T-cell (primary cell): ENCODE measurements at regions not wholly inside any gene's neighbourhood (a gene's known extent, or its start where the extent isn't known, plus 50 kb on each side); places are given as distances from the start of the nearest gene placed in this dataset.
"Not testable (repeated sequence)": the region's sequence is repeated elsewhere in the genome, so short reads cannot be mapped to it uniquely, and the experiment has no call there.

Experiments used
- ATAC-seq, 4 experiments: fragments of 200-7000 bp in 3 of 4; fragments of 150-1000 bp in 1 of 4; cut with Tn5 transposase; replicated peaks in 1 of 4; 1 replicate in 3 of 4; 2 replicates in 1 of 4; pipeline ENCODE4 v1.10.0; 2021; ENCODE audit warnings: moderate library complexity in 3 of 4, mild to moderate bottlenecking in 2 of 4, moderate number of reproducible peaks in 1 of 4
- CTCF ChIA-PET, 2 donors: fragments of 300-600 bp; sonication (Branson Sonifier 250); formaldehyde crosslinking; loops; one replicate each; lab custom pipeline; 2022; ENCODE audit warnings: antibody characterized with exemption in 2 of 2; lab: Charles Lee
- POLR2A ChIA-PET, 2 donors: fragments of 300-600 bp; sonication (Branson Sonifier 250); formaldehyde crosslinking; loops; one replicate each; lab custom pipeline; 2022; ENCODE audit warnings: antibody characterized with exemption in 2 of 2; lab: Charles Lee
- DNase-seq, 35 experiments: peaks; one replicate each; pipeline versions ENCODE4 v3.0.0 to v3.0.0-alpha.2; 2013 to 2023
- H3K27ac ChIP-seq: one replicate; pipeline ENCODE4 v1.5.1; 2013; ENCODE audit warnings: low read length
- H3K27me3 ChIP-seq, 2 experiments: replicated peaks in 1 of 2; 1 replicate in 1 of 2; 2 replicates in 1 of 2; pipeline versions ENCODE4 v1.6.1 to v1.7.0; 2013; ENCODE audit warnings: low read length in 1 of 2, mixed read lengths in 1 of 2; ENCODE audit not compliant: control insufficient read depth in 2 of 2, insufficient read depth in 2 of 2; ENCODE audit errors: extremely low read depth in 1 of 2
- H3K36me3 ChIP-seq, 2 donors: 1 replicate in 1 of 2; 2 replicates in 1 of 2; pipeline versions ENCODE4 v1.6.1 to v1.7.0; 2013; ENCODE audit warnings: low read length in 1 of 2; ENCODE audit not compliant: control insufficient read depth in 2 of 2, insufficient read depth in 1 of 2; ENCODE audit errors: extremely low read depth in 1 of 2
- H3K4me1 ChIP-seq, 2 experiments: 1 replicate in 1 of 2; 2 replicates in 1 of 2; pipeline versions ENCODE4 v1.6.1 to v1.7.0; 2013; ENCODE audit warnings: low read length in 2 of 2, mixed read lengths in 1 of 2; ENCODE audit not compliant: insufficient read depth in 2 of 2, control insufficient read depth in 1 of 2; ENCODE audit errors: extremely low read depth in 1 of 2
- H3K4me3 ChIP-seq, 2 donors: 1 replicate in 1 of 2; 2 replicates in 1 of 2; pipeline versions ENCODE4 v1.5.1 to v1.7.0; 2013; ENCODE audit warnings: mild to moderate bottlenecking in 2 of 2, low read length in 1 of 2, moderate library complexity in 1 of 2; ENCODE audit not compliant: control insufficient read depth in 1 of 2; ENCODE audit errors: extremely low read depth in 1 of 2
- H3K9me3 ChIP-seq: 2 replicates; pipeline ENCODE4 v1.7.0; 2013
- H3K27ac Mint-ChIP-seq, 2 donors: one replicate each; pipeline ENCODE4 v1.8.0; 2020 to 2021; ENCODE audit warnings: mild to moderate bottlenecking in 2 of 2, mixed read lengths in 2 of 2
- H3K27me3 Mint-ChIP-seq, 2 donors: one replicate each; pipeline ENCODE4 v1.8.0; 2021 to 2022; ENCODE audit warnings: mixed read lengths in 2 of 2
- H3K36me3 Mint-ChIP-seq: one replicate; pipeline ENCODE4 v1.8.0; 2021; ENCODE audit warnings: mixed read lengths
- H3K4me1 Mint-ChIP-seq, 3 donors: one replicate each; pipeline ENCODE4 v1.8.0; 2020 to 2022; ENCODE audit warnings: mixed read lengths in 3 of 3, mild to moderate bottlenecking in 1 of 3
- H3K4me3 Mint-ChIP-seq, 3 donors: one replicate each; pipeline ENCODE4 v1.8.0; 2020 to 2022; ENCODE audit warnings: mild to moderate bottlenecking in 3 of 3, mixed read lengths in 3 of 3, moderate library complexity in 3 of 3
- H3K9me3 Mint-ChIP-seq, 3 donors: one replicate each; pipeline ENCODE4 v1.8.0; 2020 to 2022; ENCODE audit warnings: mixed read lengths in 3 of 3
- WGBS: methylation state at CpG from one replicate; pipeline ENCODE4 v1.1.5; 2013; ENCODE audit warnings: missing lambda C conversion rate; ENCODE audit not compliant: insufficient coverage; 5-methylcytosine and 5-hydroxymethylcytosine counted together

GRCh38 chr1:181936269-181936668, 125.2 kb downstream of the ZNF648 start:
- H3K27ac ChIP-seq = no peak overlapping the region
- no peak overlapping the region for H3K4me3 ChIP-seq
- ATAC-seq (no peak), DNase-seq (peak in 1 of 35 experiments; percentile 2)
- ChIA-PET POLR2A (no interaction called here), CTCF (interaction anchor here (0.5 to 1.0 kb wide), 2 partner anchors 456 to 753 kb away, joined by 3 read pairs; no protein-coding TSS in a partner anchor)
- H3K4me1 ChIP-seq = no peaks in the 10 kb centered on the region
- Mint-ChIP-seq H3K36me3 (no peaks in the 10 kb centered on the region), H3K27me3 (no peaks in the 10 kb centered on the region), H3K9me3 (no peaks in the 10 kb centered on the region), H3K4me1 (peaks cover 0 to 4% (median 4%) of the 10 kb centered on the region in 3 donors), H3K27ac (no peak overlapping the region), H3K4me3 (no peak overlapping the region)
- no peaks in the 10 kb centered on the region for H3K9me3 ChIP-seq
- WGBS = 94% methylated on average over 2 of the region's 2 CpGs
- no peaks in the 10 kb centered on the region for H3K36me3 ChIP-seq
- peaks cover 0 to 2% of the 10 kb centered on the region in 2 experiments for H3K27me3 ChIP-seq

- Histone ChIP-seq H3K27ac (no peak overlapping the region), H3K27me3 (peaks cover 0 to 2% of the 10 kb centered on the region in 2 experiments), H3K4me1 (no peaks in the 10 kb centered on the region), H3K9me3 (no peaks in the 10 kb centered on the region), H3K4me3 (no peak overlapping the region), H3K36me3 (no peaks in the 10 kb centered on the region)
- no peaks in the 10 kb centered on the region for H3K9me3 Mint-ChIP-seq
- POLR2A ChIA-PET = no interaction called here
- DNase-seq = no peak
- H3K36me3 Mint-ChIP-seq = no peaks in the 10 kb centered on the region
- CTCF ChIA-PET = interaction anchor here in 1 of 2 donors (0.6 kb wide), 1 partner anchor 184 kb away, joined by 3 read pairs; no protein-coding TSS in a partner anchor
- no peak overlapping the region for H3K4me3 Mint-ChIP-seq
- H3K27me3 Mint-ChIP-seq = peaks cover 2 to 13% of the 10 kb centered on the region in 2 donors
- no peak overlapping the region for H3K27ac Mint-ChIP-seq
- H3K4me1 Mint-ChIP-seq = no peaks in the 10 kb centered on the region
- no CpG with 5 or more reads among the region's 2 CpGs for WGBS
- ATAC-seq = no peak
Observed at GRCh38 chr1:181931873-181932272, 129.6 kb downstream of the ZNF648 start.

GRCh38 chr1:181930187-181930586, 131.3 kb downstream of the ZNF648 start:
- no CpG with 5 or more reads among the region's 2 CpGs for WGBS
- Mint-ChIP-seq H3K36me3 (no peaks in the 10 kb centered on the region), H3K27ac (no peak overlapping the region), H3K4me1 (no peaks in the 10 kb centered on the region), H3K4me3 (no peak overlapping the region), H3K27me3 (peaks cover 2 to 13% of the 10 kb centered on the region in 2 donors), H3K9me3 (no peaks in the 10 kb centered on the region)
- no peaks in the 10 kb centered on the region for H3K4me1 ChIP-seq
- POLR2A ChIA-PET = no interaction called here
- ATAC-seq (no peak), DNase-seq (no peak)
- no peaks in the 10 kb centered on the region for H3K36me3 ChIP-seq
- H3K27me3 ChIP-seq = peaks cover 0 to 2% of the 10 kb centered on the region in 2 experiments
- CTCF ChIA-PET = no interaction called here
- H3K4me3 ChIP-seq = no peak overlapping the region
- no peak overlapping the region for H3K27ac ChIP-seq
- H3K9me3 ChIP-seq = no peaks in the 10 kb centered on the region

- no peaks in the 10 kb centered on the region for H3K4me1 Mint-ChIP-seq
- ATAC-seq (no peak), DNase-seq (no peak)
- Histone ChIP-seq H3K27me3 (peaks cover 0 to 2% of the 10 kb centered on the region in 2 experiments), H3K4me1 (no peaks in the 10 kb centered on the region), H3K4me3 (no peak overlapping the region), H3K36me3 (no peaks in the 10 kb centered on the region), H3K9me3 (no peaks in the 10 kb centered on the region), H3K27ac (no peak overlapping the region)
- H3K27ac Mint-ChIP-seq = no peak overlapping the region
- peaks cover 2 to 16% of the 10 kb centered on the region in 2 donors for H3K27me3 Mint-ChIP-seq
- H3K9me3 Mint-ChIP-seq = peaks cover 0 to 4% (median 0%) of the 10 kb centered on the region in 3 donors
- H3K36me3 Mint-ChIP-seq = no peaks in the 10 kb centered on the region
- ChIA-PET POLR2A (no interaction called here), CTCF (no interaction called here)
- no peak overlapping the region for H3K4me3 Mint-ChIP-seq
Observed at GRCh38 chr1:181926697-181927096, 134.8 kb downstream of the ZNF648 start.

- no CpG with 5 or more reads among the region's 2 CpGs for WGBS
- H3K4me3 ChIP-seq, H3K9me3 Mint-ChIP-seq, H3K4me1 ChIP-seq, H3K36me3 ChIP-seq, ATAC-seq, H3K27ac ChIP-seq, DNase-seq, H3K27ac Mint-ChIP-seq, H3K9me3 ChIP-seq, H3K36me3 Mint-ChIP-seq, CTCF ChIA-PET, H3K4me3 Mint-ChIP-seq, H3K27me3 ChIP-seq, POLR2A ChIA-PET, H3K4me1 Mint-ChIP-seq: not testable (repeated sequence)
- peaks cover 11 to 18% of the 10 kb centered on the region in 2 donors for H3K27me3 Mint-ChIP-seq
Observed at GRCh38 chr1:181924034-181924433, 137.5 kb downstream of the ZNF648 start.

- ChIA-PET POLR2A (no interaction called here), CTCF (no interaction called here)
- ATAC-seq = no peak
- no peak overlapping the region for H3K27ac Mint-ChIP-seq
- peaks cover 0 to 4% (median 0%) of the 10 kb centered on the region in 3 donors for H3K9me3 Mint-ChIP-seq
- H3K4me1 Mint-ChIP-seq = no peaks in the 10 kb centered on the region
- no peaks in the 10 kb centered on the region for H3K4me1 ChIP-seq
- WGBS = no CpG with 5 or more reads among the region's 1 CpG
- DNase-seq = no peak
- no peak overlapping the region for H3K4me3 Mint-ChIP-seq
- no peaks in the 10 kb centered on the region for H3K36me3 Mint-ChIP-seq
- peaks cover 12 to 25% of the 10 kb centered on the region in 2 donors for H3K27me3 Mint-ChIP-seq
- no peaks in the 10 kb centered on the region for H3K36me3 ChIP-seq
- no peaks in the 10 kb centered on the region for H3K9me3 ChIP-seq
- H3K4me3 ChIP-seq = no peak overlapping the region
- peaks cover 0 to 10% of the 10 kb centered on the region in 2 experiments for H3K27me3 ChIP-seq
- H3K27ac ChIP-seq = no peak overlapping the region
Observed at GRCh38 chr1:181919542-181919941, 142.0 kb downstream of the ZNF648 start.
